H1 (cell line): ENCODE measurements at regions not wholly inside any gene's neighbourhood (a gene's known extent, or its start where the extent isn't known, plus 50 kb on each side); places are given as distances from the start of the nearest gene placed in this dataset.

ENCODE experiments used
- CTCF ChIA-PET: fragments of 300-600 bp; sonication (Branson Sonifier 250); formaldehyde crosslinking; loops from one replicate; lab custom pipeline; 2021; ENCODE audit not compliant: partially characterized antibody; lab: Charles Lee
- POLR2A ChIA-PET: fragments of 300-600 bp; sonication (Branson Sonifier 250); formaldehyde crosslinking; loops from one replicate; lab custom pipeline; 2021; ENCODE audit warnings: inconsistent platforms; ENCODE audit not compliant: partially characterized antibody; lab: Charles Lee
- DNase-seq, 2 experiments: peaks; one replicate each; pipeline versions ENCODE4 v3.0.0 to v3.0.0-alpha.2; 2010 to 2022; ENCODE audit warnings: low spot score in 2 of 2, low read depth in 1 of 2, mixed read lengths in 1 of 2
- FAIRE-seq: peaks from 2 replicates; lab custom pipeline; 2011; peaks lifted over from hg19 to GRCh38; lab: Jason Lieb, UNC
- H2AFZ ChIP-seq: 2 replicates; pipeline ENCODE4 v1.8.1; 2012; ENCODE audit warnings: low read length, inconsistent platforms
- H2AK5ac ChIP-seq: 2 replicates; pipeline ENCODE4 v1.6.1; 2013; ENCODE audit warnings: low read depth, low read length
- H2BK120ac ChIP-seq: replicated peaks from 2 replicates; pipeline ENCODE3; 2013; ENCODE audit warnings: low read depth, low read length, inconsistent platforms
- H2BK12ac ChIP-seq: 2 replicates; pipeline ENCODE4 v1.6.1; 2013; ENCODE audit warnings: low read depth, low read length
- H2BK15ac ChIP-seq: 2 replicates; pipeline ENCODE4 v1.6.1; 2013; ENCODE audit warnings: low read length
- H2BK20ac ChIP-seq: 2 replicates; pipeline ENCODE4 v1.6.1; 2013; ENCODE audit warnings: low read length
- H2BK5ac ChIP-seq: 2 replicates; pipeline ENCODE4 v1.6.1; 2013; ENCODE audit warnings: low read depth, low read length
- H3K14ac ChIP-seq: 2 replicates; pipeline ENCODE4 v1.6.1; 2013; ENCODE audit warnings: inconsistent platforms; ENCODE audit not compliant: insufficient read length
- H3K18ac ChIP-seq: 2 replicates; pipeline ENCODE4 v1.6.1; 2013; ENCODE audit warnings: low read length; ENCODE audit errors: extremely low read depth
- H3K23ac ChIP-seq: 2 replicates; pipeline ENCODE4 v1.6.1; 2013; ENCODE audit warnings: inconsistent platforms; ENCODE audit not compliant: insufficient read length
- H3K23me2 ChIP-seq: 2 replicates; pipeline ENCODE4 v1.6.1; 2013; ENCODE audit warnings: low read depth, low read length
- H3K27ac ChIP-seq: 2 replicates; pipeline ENCODE4 v1.6.1; 2011; ENCODE audit warnings: low read depth, low read length, inconsistent platforms
- H3K27me3 ChIP-seq, 4 experiments: replicated peaks in 1 of 4; 1 replicate in 1 of 4; 2 replicates in 3 of 4; pipeline versions ENCODE4 v1.6.1 to v1.8.1; 2011 to 2013; ENCODE audit warnings: low read length in 3 of 4, mild to moderate bottlenecking in 3 of 4, inconsistent platforms in 2 of 4, mixed read lengths in 2 of 4, moderate library complexity in 1 of 4; ENCODE audit not compliant: control insufficient read depth in 3 of 4, insufficient read depth in 3 of 4; ENCODE audit errors: extremely low read depth in 1 of 4
- H3K36me3 ChIP-seq, 4 experiments: 2 replicates each; pipeline versions ENCODE4 v1.6.1 to v1.8.1; 2011 to 2013; ENCODE audit warnings: mild to moderate bottlenecking in 4 of 4, low read length in 3 of 4, moderate library complexity in 2 of 4, control low read depth in 1 of 4, inconsistent platforms in 1 of 4; ENCODE audit not compliant: insufficient read depth in 4 of 4, control insufficient read depth in 2 of 4
- H3K4ac ChIP-seq: replicated peaks from 2 replicates; pipeline ENCODE3; 2013; ENCODE audit warnings: low read length, low read depth, mixed read lengths, inconsistent platforms; ENCODE audit not compliant: insufficient read length
- H3K4me1 ChIP-seq, 4 experiments: replicated peaks in 1 of 4; 1 replicate in 1 of 4; 2 replicates in 3 of 4; pipeline versions ENCODE4 v1.6.1 to v1.8.1; 2011 to 2013; ENCODE audit warnings: low read length in 3 of 4, inconsistent platforms in 2 of 4, mixed read lengths in 1 of 4; ENCODE audit not compliant: insufficient read depth in 4 of 4, control insufficient read depth in 3 of 4
- H3K4me2 ChIP-seq, 2 experiments: 2 replicates each; pipeline versions ENCODE4 v1.6.1 to v1.8.1; 2011 to 2013; ENCODE audit warnings: low read depth in 2 of 2, low read length in 2 of 2, control low read depth in 1 of 2, inconsistent platforms in 1 of 2, mild to moderate bottlenecking in 1 of 2; ENCODE audit not compliant: insufficient read depth in 1 of 2
- H3K4me3 ChIP-seq, 4 experiments: fragments of 200-600, 300-600 bp in 1 of 4; sonication (generic), shearing (Covaris generic), sonication (Bioruptor Twin) in 1 of 4; 2 replicates each; pipeline versions ENCODE4 v1.5.1 to v1.8.1; 2011 to 2016; ENCODE audit warnings: low read length in 4 of 4, low read depth in 3 of 4, control low read depth in 2 of 4, inconsistent platforms in 2 of 4, mild to moderate bottlenecking in 2 of 4, mixed read lengths in 1 of 4, moderate library complexity in 1 of 4; ENCODE audit not compliant: insufficient read depth in 2 of 4; ENCODE audit errors: extremely low read depth in 1 of 4
- H3K56ac ChIP-seq: replicated peaks from 2 replicates; pipeline ENCODE3; 2013; ENCODE audit warnings: low read depth, mild to moderate bottlenecking, mixed read lengths, low read length, inconsistent platforms; ENCODE audit not compliant: insufficient read length
- H3K79me1 ChIP-seq: 2 replicates; pipeline ENCODE4 v1.6.1; 2013; ENCODE audit warnings: low read depth, low read length, control low read depth
- H3K79me2 ChIP-seq, 2 experiments: 2 replicates each; pipeline versions ENCODE4 v1.6.1 to v1.8.1; 2012 to 2013; ENCODE audit warnings: low read length in 2 of 2, mild to moderate bottlenecking in 2 of 2, inconsistent platforms in 1 of 2; ENCODE audit not compliant: insufficient read depth in 2 of 2, control insufficient read depth in 1 of 2
- H3K9ac ChIP-seq, 4 experiments: replicated peaks in 1 of 4; 1 replicate in 1 of 4; 2 replicates in 3 of 4; pipeline versions ENCODE4 v1.6.1 to v1.8.1; 2011 to 2013; ENCODE audit warnings: low read depth in 3 of 4, low read length in 3 of 4, control low read depth in 2 of 4, mild to moderate bottlenecking in 2 of 4, moderate library complexity in 2 of 4, inconsistent platforms in 1 of 4; ENCODE audit errors: extremely low read depth in 1 of 4
- H3K9me3 ChIP-seq, 2 experiments: 2 replicates each; pipeline versions ENCODE4 v1.6.1 to v1.8.1; 2012 to 2013; ENCODE audit warnings: mild to moderate bottlenecking in 2 of 2, moderate library complexity in 2 of 2, control low read depth in 1 of 2, inconsistent platforms in 1 of 2, low read depth in 1 of 2, low read length in 1 of 2, mixed read lengths in 1 of 2; ENCODE audit not compliant: insufficient read depth in 2 of 2
- H4K20me1 ChIP-seq, 2 experiments: replicated peaks in 1 of 2; 2 replicates each; pipeline versions ENCODE3 to v1.8.1; 2011 to 2013; ENCODE audit warnings: inconsistent platforms in 2 of 2, low read length in 2 of 2, mild to moderate bottlenecking in 1 of 2; ENCODE audit not compliant: insufficient read depth in 2 of 2, control insufficient read depth in 1 of 2
- H4K5ac ChIP-seq: 2 replicates; pipeline ENCODE4 v1.6.1; 2013; ENCODE audit warnings: low read length, low read depth, mixed read lengths, inconsistent platforms; ENCODE audit not compliant: insufficient read length
- H4K8ac ChIP-seq: 2 replicates; pipeline ENCODE4 v1.8.0; 2013; ENCODE audit warnings: mild to moderate bottlenecking, moderate library complexity, low read length, inconsistent platforms; ENCODE audit not compliant: insufficient read depth; ENCODE audit errors: extremely low read depth
- H4K91ac ChIP-seq: replicated peaks from 2 replicates; pipeline ENCODE3; 2013; ENCODE audit warnings: low read length, mixed read lengths, inconsistent platforms; ENCODE audit not compliant: insufficient read length
- BACH1 ChIP-seq: IDR thresholded peaks from 2 replicates; pipeline ENCODE4 v1.6.1; 2012; ENCODE audit warnings: low read length, improper control_type of control experiment
- EZH2 ChIP-seq: fragments of 200-600 bp; sonication (generic); IDR thresholded peaks from 2 replicates; pipeline ENCODE4 v1.7.1; 2012; ENCODE audit warnings: low read depth, mild to moderate bottlenecking, moderate library complexity, low read length, inconsistent platforms; ENCODE audit not compliant: severe bottlenecking
- FOSL1 ChIP-seq: IDR thresholded peaks from 2 replicates; pipeline ENCODE4 v1.6.1; 2011; ENCODE audit warnings: mild to moderate bottlenecking, low read depth, low read length, moderate library complexity; ENCODE audit not compliant: insufficient read depth
- JUN ChIP-seq: IDR thresholded peaks from 2 replicates; pipeline ENCODE4 v1.6.1; 2011; ENCODE audit warnings: low read depth, mild to moderate bottlenecking, improper control_type of control experiment, low read length
- NRF1 ChIP-seq: IDR thresholded peaks from 2 replicates; pipeline ENCODE4 v1.6.1; 2011; ENCODE audit warnings: mild to moderate bottlenecking, low read depth, low read length, improper control_type of control experiment
- POU5F1 ChIP-seq: IDR thresholded peaks from 2 replicates; pipeline ENCODE4 v1.6.1; 2011; ENCODE audit warnings: low read depth, mild to moderate bottlenecking, low read length, moderate library complexity
- RBBP5 ChIP-seq: IDR thresholded peaks from 2 replicates; pipeline ENCODE4 v1.7.1; 2012; ENCODE audit warnings: low read depth, mild to moderate bottlenecking, inconsistent platforms, low read length, moderate library complexity, borderline replicate concordance
- RFX5 ChIP-seq: IDR thresholded peaks from 2 replicates; pipeline ENCODE4 v1.6.1; 2011; ENCODE audit warnings: low read depth, low read length, improper control_type of control experiment, borderline replicate concordance
- RXRA ChIP-seq: IDR thresholded peaks from 2 replicates; pipeline ENCODE4 v1.6.1; 2011; ENCODE audit warnings: low read depth, mild to moderate bottlenecking, low read length, moderate library complexity; ENCODE audit not compliant: insufficient read depth
- SIN3A ChIP-seq, 2 experiments: IDR thresholded peaks in 1 of 2; conservative IDR thresholded peaks in 1 of 2; 2 replicates each; pipeline ENCODE4 v1.6.1; 2011 to 2012; ENCODE audit warnings: low read length in 2 of 2, improper control_type of control experiment in 1 of 2, low read depth in 1 of 2, mild to moderate bottlenecking in 1 of 2
- TBP ChIP-seq: IDR thresholded peaks from 2 replicates; pipeline ENCODE4 v1.6.1; 2011; ENCODE audit warnings: low read depth, low read length, improper control_type of control experiment
- WGBS, 2 experiments: shearing (Covaris generic) in 1 of 2; methylation state at CpG; one replicate each; pipeline versions ENCODE4 v1.1.6 to v1.1.7; 2013 to 2015; ENCODE audit warnings: low lambda C conversion rate in 2 of 2, mixed read lengths in 2 of 2, inconsistent platforms in 1 of 2, low coverage in 1 of 2, missing lambda C conversion rate in 1 of 2; ENCODE audit not compliant: insufficient replicate concordance in 2 of 2, insufficient coverage in 1 of 2, insufficient read length in 1 of 2; ENCODE audit errors: extremely low coverage in 1 of 2, missing lambda C conversion rate in 1 of 2; 5-methylcytosine and 5-hydroxymethylcytosine counted together

- Histone ChIP-seq H3K18ac (no peak overlapping the region), H2BK20ac (no peak overlapping the region), H3K23me2 (no peaks in the 10 kb centered on the region), H3K9me3 (no peaks in the 10 kb centered on the region), H3K36me3 (no peaks in the 10 kb centered on the region), H4K91ac (peak overlapping the region; percentile 40), H3K9ac (no peak overlapping the region), H3K4me1 (peaks cover 0 to 14% (median 4%) of the 10 kb centered on the region in 4 experiments; a peak in 5 of 7 replicates), H2AFZ (no peak overlapping the region), H3K4ac (no peak overlapping the region), H3K4me3 (no peak overlapping the region), H3K79me2 (no peaks in the 10 kb centered on the region), H4K20me1 (no peaks in the 10 kb centered on the region), H3K79me1 (no peaks in the 10 kb centered on the region), H2BK15ac (no peak overlapping the region), H4K5ac (no peak overlapping the region), H4K8ac (no peak overlapping the region), H3K4me2 (no peak overlapping the region), H3K23ac (no peak overlapping the region), H3K14ac (no peak overlapping the region), H3K56ac (no peak overlapping the region), H3K27me3 (peaks cover 0 to 23% (median 17%) of the 10 kb centered on the region in 4 experiments; a peak in 6 of 7 replicates), H3K27ac (no peak overlapping the region), H2AK5ac (no peak overlapping the region), H2BK12ac (no peak overlapping the region), H2BK5ac (no peak overlapping the region)
- CTCF ChIA-PET = no interaction called here
- DNase-seq = no peak
- FAIRE-seq = no peak
- 83% methylated on average over 9 of the region's 9 CpGs; no CpG with 5 or more reads in 1 of the 2 experiments for WGBS, 2 experiments
- TF ChIP-seq EZH2 = no peak
- TF ChIP-seq RXRA = no peak
- TF ChIP-seq RFX5 = no peak
- no peak for TF ChIP-seq FOSL1
- no peak for TF ChIP-seq POU5F1
- TF ChIP-seq SIN3A (conservative IDR thresholded peaks at IDR 0.05 in 1 of 2, IDR thresholded peaks at IDR 0.05 in 1 of 2; ENCODE audit: low read depth in 1 of 2, low read length in 2 of 2) = no peak
- no peak for TF ChIP-seq NRF1
- TF ChIP-seq RBBP5 = no peak
- no peak for TF ChIP-seq BACH1
- TF ChIP-seq TBP = no peak
- TF ChIP-seq JUN = no peak
- TF ChIP-seq, all 59 proteins: peak for 0
- H2BK120ac ChIP-seq = no peak overlapping the region
- POLR2A ChIA-PET = no interaction called here
These were observed 123.8 kb upstream of the LPCAT1 start for GRCh38 chr5:1647580-1647979.
